ENCODE measurements at regions not wholly inside any gene's neighbourhood (a gene's known extent, or its start where the extent isn't known, plus 50 kb on each side); places are given as distances from the start of the nearest gene placed in this dataset.

- no peak for DNase-seq (ENCODE audit: low spot score)
These were observed 179.9 kb upstream of the BCOR start for GRCh38 chrX:40277672-40278071.

GRCh38 chrX:40273356-40274050, 175.7 kb upstream of the BCOR start:
- no peak for DNase-seq (ENCODE audit: low spot score)

- no peak for DNase-seq (ENCODE audit: low spot score)
These were observed 175.0 kb upstream of the BCOR start for GRCh38 chrX:40272776-40273175.

- DNase-seq (ENCODE audit: low spot score): no peak
These were observed 174.4 kb upstream of the BCOR start for GRCh38 chrX:40272141-40272540.

GRCh38 chrX:40268188-40268520, 170.4 kb upstream of the BCOR start:
- DNase-seq (ENCODE audit: low spot score): no peak

- DNase-seq (ENCODE audit: low spot score): no peak
These were observed 169.8 kb upstream of the BCOR start for GRCh38 chrX:40267334-40268187.

GRCh38 chrX:40266490-40267333, 169.0 kb upstream of the BCOR start:
- DNase-seq (ENCODE audit: low spot score): peak; percentile 89

- no peak for DNase-seq (ENCODE audit: low spot score)
These were observed 168.2 kb upstream of the BCOR start for GRCh38 chrX:40265936-40266335.

GRCh38 chrX:40263014-40263560, 165.3 kb upstream of the BCOR start:
- DNase-seq (ENCODE audit: low spot score): no peak

GRCh38 chrX:40262157-40263013, 164.6 kb upstream of the BCOR start:
- DNase-seq (ENCODE audit: low spot score): no peak

GRCh38 chrX:40261833-40262156, 164.0 kb upstream of the BCOR start:
- DNase-seq (ENCODE audit: low spot score): no peak

GRCh38 chrX:40260146-40260747, 162.5 kb upstream of the BCOR start:
- DNase-seq (ENCODE audit: low spot score): no peak

- no peak for DNase-seq (ENCODE audit: low spot score)
These were observed 161.2 kb upstream of the BCOR start for GRCh38 chrX:40258909-40259308.

- DNase-seq (ENCODE audit: low spot score): no peak
These were observed 156.0 kb upstream of the BCOR start for GRCh38 chrX:40253771-40254170.

GRCh38 chrX:40249582-40249981, 151.8 kb upstream of the BCOR start:
- no peak for DNase-seq (ENCODE audit: low spot score)

GRCh38 chrX:40248822-40249221, 151.1 kb upstream of the BCOR start:
- DNase-seq (ENCODE audit: low spot score): no peak

GRCh38 chrX:40247848-40248622, 150.3 kb upstream of the BCOR start:
- no peak for DNase-seq (ENCODE audit: low spot score)

- no peak for DNase-seq (ENCODE audit: low spot score)
These were observed 149.6 kb upstream of the BCOR start for GRCh38 chrX:40247382-40247781.

- no peak for DNase-seq (ENCODE audit: low spot score)
These were observed 147.8 kb upstream of the BCOR start for GRCh38 chrX:40245488-40246071.

- no peak for DNase-seq (ENCODE audit: low spot score)
These were observed 147.2 kb upstream of the BCOR start for GRCh38 chrX:40244980-40245379.

Measured in ecto neural progenitor cell (in vitro differentiated cells).